ENCODE measurements at regions not wholly inside any gene's neighbourhood (a gene's known extent, or its start where the extent isn't known, plus 50 kb on each side); places are given as distances from the start of the nearest gene placed in this dataset.

DNA sequence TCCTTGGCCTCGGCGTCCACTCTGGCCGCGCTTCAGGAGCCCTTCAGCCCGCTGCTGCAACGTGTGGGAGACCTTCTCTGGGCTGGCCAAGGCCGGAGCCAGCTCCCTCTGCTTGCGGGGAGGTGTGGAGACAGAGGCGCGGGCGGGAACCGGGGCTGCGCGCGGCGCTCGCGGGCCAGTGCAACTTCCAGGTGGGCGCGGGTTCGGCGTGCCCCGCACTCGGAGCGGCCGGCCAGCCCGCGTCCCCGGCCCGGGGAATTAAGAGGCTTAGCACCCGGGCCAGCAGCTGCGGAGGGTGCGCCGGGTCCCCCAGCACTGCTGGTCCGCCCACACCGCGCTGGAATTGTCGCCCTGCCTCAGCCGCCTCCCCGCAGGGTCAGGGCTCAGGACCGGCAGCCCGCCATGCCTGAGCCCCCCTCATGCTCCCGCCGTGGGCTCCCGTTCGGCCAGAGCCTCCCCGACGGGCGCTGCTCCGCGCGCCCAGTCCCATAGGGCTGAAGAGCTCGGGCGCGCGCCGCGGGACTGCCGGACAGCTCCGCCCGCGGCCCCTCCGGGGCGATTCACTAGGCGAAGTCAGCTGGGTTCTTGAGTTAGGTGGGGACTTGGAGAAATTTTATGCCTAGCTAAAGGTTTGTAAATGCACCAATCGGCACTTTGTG, 673.9 kb downstream of the SLC16A7 start:
- H3K27ac Mint-ChIP-seq (ENCODE audit: unreplicated experiment), result no peak overlapping the region

DNA sequence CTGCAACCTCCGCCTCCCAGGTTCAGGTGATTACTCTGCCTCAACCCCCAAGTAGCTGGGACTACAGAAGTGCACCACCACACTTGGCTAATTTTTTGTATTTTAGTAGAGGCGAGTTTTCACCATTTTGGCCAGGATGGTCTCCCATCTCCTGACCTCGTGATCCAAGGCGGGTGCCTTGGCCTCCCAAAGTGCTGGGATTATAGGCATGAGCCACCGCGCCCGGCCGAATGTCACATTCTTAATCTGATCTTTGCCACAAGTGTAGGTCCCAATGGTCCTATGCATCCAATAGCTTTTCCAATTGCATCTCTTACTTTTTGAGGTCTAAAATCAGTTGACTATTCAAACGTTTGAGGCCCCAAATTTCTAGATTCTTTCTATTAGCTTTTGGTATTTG, 676.0 kb downstream of the SLC16A7 start:
- DNase-seq (ENCODE audit: low spot score), result no peak
- no peaks in the 10 kb centered on the region for H3K4me1 Mint-ChIP-seq (ENCODE audit: unreplicated experiment)
- TF ChIP-seq, protein P1, sequence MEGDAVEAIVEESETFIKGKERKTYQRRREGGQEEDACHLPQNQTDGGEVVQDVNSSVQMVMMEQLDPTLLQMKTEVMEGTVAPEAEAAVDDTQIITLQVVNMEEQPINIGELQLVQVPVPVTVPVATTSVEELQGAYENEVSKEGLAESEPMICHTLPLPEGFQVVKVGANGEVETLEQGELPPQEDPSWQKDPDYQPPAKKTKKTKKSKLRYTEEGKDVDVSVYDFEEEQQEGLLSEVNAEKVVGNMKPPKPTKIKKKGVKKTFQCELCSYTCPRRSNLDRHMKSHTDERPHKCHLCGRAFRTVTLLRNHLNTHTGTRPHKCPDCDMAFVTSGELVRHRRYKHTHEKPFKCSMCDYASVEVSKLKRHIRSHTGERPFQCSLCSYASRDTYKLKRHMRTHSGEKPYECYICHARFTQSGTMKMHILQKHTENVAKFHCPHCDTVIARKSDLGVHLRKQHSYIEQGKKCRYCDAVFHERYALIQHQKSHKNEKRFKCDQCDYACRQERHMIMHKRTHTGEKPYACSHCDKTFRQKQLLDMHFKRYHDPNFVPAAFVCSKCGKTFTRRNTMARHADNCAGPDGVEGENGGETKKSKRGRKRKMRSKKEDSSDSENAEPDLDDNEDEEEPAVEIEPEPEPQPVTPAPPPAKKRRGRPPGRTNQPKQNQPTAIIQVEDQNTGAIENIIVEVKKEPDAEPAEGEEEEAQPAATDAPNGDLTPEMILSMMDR (IDR thresholded peaks at IDR 0.05; ENCODE audit: unreplicated experiment), result no peak
- H3K9me3 Mint-ChIP-seq (ENCODE audit: unreplicated experiment), result no peaks in the 10 kb centered on the region
- H3K4me3 Mint-ChIP-seq (ENCODE audit: unreplicated experiment), result no peak overlapping the region
- H3K27me3 Mint-ChIP-seq (ENCODE audit: unreplicated experiment), result no peaks in the 10 kb centered on the region
- H3K36me3 Mint-ChIP-seq (ENCODE audit: low read depth, unreplicated experiment), result no peaks in the 10 kb centered on the region
- no peak overlapping the region for H3K27ac Mint-ChIP-seq (ENCODE audit: unreplicated experiment)

More for the DNA sequence above, 673.9 kb downstream of the SLC16A7 start:
- H3K9me3 Mint-ChIP-seq (ENCODE audit: unreplicated experiment), result no peaks in the 10 kb centered on the region
- H3K4me3 Mint-ChIP-seq (ENCODE audit: unreplicated experiment), result no peak overlapping the region
- no peak for DNase-seq (ENCODE audit: low spot score)
- H3K36me3 Mint-ChIP-seq (ENCODE audit: low read depth, unreplicated experiment), result no peaks in the 10 kb centered on the region
- no peaks in the 10 kb centered on the region for H3K27me3 Mint-ChIP-seq (ENCODE audit: unreplicated experiment)
- H3K4me1 Mint-ChIP-seq (ENCODE audit: unreplicated experiment), result no peaks in the 10 kb centered on the region
- TF ChIP-seq, protein P1 (IDR thresholded peaks at IDR 0.05; ENCODE audit: unreplicated experiment), result no peak

DNA sequence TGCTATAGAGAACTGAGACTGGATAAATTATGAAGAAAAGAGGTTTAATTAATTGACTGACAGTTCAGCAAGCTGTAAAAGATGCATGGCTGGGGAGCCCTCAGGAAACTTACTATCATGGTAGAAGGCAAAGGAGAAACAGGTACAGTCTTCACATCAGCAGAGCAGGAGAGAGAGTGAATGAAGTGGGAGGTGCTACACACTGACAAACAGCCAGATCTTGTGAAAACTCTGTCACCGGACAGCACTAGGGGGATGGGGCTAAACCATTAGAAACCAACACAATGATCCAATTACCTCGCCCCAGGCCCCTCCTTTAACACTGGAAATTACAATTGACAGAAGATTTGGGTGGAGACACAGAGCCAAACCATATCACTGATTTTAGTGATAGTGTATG, 682.4 kb downstream of the SLC16A7 start:
- Mint-ChIP-seq H3K4me3 (ENCODE audit: unreplicated experiment) (no peak overlapping the region), H3K4me1 (ENCODE audit: unreplicated experiment) (no peaks in the 10 kb centered on the region), H3K27ac (ENCODE audit: unreplicated experiment) (no peak overlapping the region), H3K36me3 (ENCODE audit: low read depth, unreplicated experiment) (no peaks in the 10 kb centered on the region), H3K27me3 (ENCODE audit: unreplicated experiment) (no peaks in the 10 kb centered on the region), H3K9me3 (ENCODE audit: unreplicated experiment) (no peaks in the 10 kb centered on the region)
- TF ChIP-seq, protein P1 (IDR thresholded peaks at IDR 0.05; ENCODE audit: unreplicated experiment), result no peak
- DNase-seq (ENCODE audit: low spot score), result no peak

DNA sequence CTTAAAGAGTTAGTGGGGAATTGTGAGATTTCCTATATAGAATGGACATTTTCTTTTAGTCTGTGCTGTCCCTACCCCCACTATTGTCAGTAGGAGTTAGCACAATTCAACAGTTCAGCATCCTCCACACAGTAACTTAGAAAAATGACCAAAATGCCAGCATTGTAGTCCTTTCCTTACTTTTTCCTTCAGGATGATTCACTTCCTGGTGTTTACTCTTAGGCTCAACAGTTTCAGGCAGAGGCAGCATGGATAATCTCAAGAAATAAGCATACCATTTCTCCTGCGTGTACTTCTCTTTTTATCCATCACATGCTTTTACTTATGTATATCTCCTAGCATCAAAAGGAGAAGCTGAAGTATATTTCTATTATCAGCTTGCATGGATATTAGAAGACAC, 683.4 kb downstream of the SLC16A7 start:
- TF ChIP-seq, protein P1 (IDR thresholded peaks at IDR 0.05; ENCODE audit: unreplicated experiment), result no peak
- H3K9me3 Mint-ChIP-seq (ENCODE audit: unreplicated experiment), result no peaks in the 10 kb centered on the region
- H3K4me1 Mint-ChIP-seq (ENCODE audit: unreplicated experiment), result no peaks in the 10 kb centered on the region
- no peaks in the 10 kb centered on the region for H3K27me3 Mint-ChIP-seq (ENCODE audit: unreplicated experiment)
- H3K27ac Mint-ChIP-seq (ENCODE audit: unreplicated experiment), result no peak overlapping the region
- no peak for DNase-seq (ENCODE audit: low spot score)
- H3K36me3 Mint-ChIP-seq (ENCODE audit: low read depth, unreplicated experiment), result no peaks in the 10 kb centered on the region
- no peak overlapping the region for H3K4me3 Mint-ChIP-seq (ENCODE audit: unreplicated experiment)

DNA sequence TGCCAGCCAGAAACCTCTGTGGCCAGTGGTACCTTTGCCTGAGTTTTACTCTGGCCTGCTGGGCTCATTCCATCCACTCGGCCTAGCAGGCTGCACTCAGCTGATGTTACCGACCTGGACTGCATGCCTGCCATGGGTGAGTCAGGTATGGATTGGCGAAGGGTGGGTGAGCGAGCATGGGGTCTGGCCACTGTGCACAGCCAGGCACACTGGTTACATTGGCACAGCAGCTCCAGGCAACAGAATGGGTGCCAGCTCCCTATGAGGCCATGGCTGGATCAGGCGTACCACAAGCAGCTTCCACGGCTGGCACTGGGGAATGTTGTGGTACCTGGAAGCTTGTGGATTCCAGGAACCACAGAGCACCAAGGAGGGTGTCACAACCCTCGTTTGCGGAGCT, 685.7 kb downstream of the SLC16A7 start:
- H3K27me3 Mint-ChIP-seq (ENCODE audit: unreplicated experiment), result no peaks in the 10 kb centered on the region
- no peak overlapping the region for H3K4me3 Mint-ChIP-seq (ENCODE audit: unreplicated experiment)
- H3K4me1 Mint-ChIP-seq (ENCODE audit: unreplicated experiment), result no peaks in the 10 kb centered on the region

More for the DNA sequence above, 685.7 kb downstream of the SLC16A7 start:
- TF ChIP-seq, protein P1 (IDR thresholded peaks at IDR 0.05; ENCODE audit: unreplicated experiment), result no peak
- Mint-ChIP-seq H3K27ac (ENCODE audit: unreplicated experiment) (no peak overlapping the region), H3K36me3 (ENCODE audit: low read depth, unreplicated experiment) (no peaks in the 10 kb centered on the region), H3K9me3 (ENCODE audit: unreplicated experiment) (no peaks in the 10 kb centered on the region)
- DNase-seq (ENCODE audit: low spot score), result no peak

All from endothelial cell (in vitro differentiated cells).